Ishikawa (cell line): ENCODE measurements at regions not wholly inside any gene's neighbourhood (a gene's known extent, or its start where the extent isn't known, plus 50 kb on each side); places are given as distances from the start of the nearest gene placed in this dataset.

Experiments used
- EP300 ChIP-seq: IDR thresholded peaks from 2 replicates; pipeline ENCODE4 v1.6.1; 2012; ENCODE audit warnings: borderline replicate concordance
- TAF1 ChIP-seq: IDR thresholded peaks from 2 replicates; pipeline ENCODE4 v1.6.1; 2012; ENCODE audit warnings: low read depth, mild to moderate bottlenecking
- TCF12 ChIP-seq: IDR thresholded peaks from 2 replicates; pipeline ENCODE4 v1.6.1; 2012; ENCODE audit warnings: low read depth
- YY1 ChIP-seq: IDR thresholded peaks from 2 replicates; pipeline ENCODE4 v1.6.1; 2012; ENCODE audit warnings: low read depth

DNA sequence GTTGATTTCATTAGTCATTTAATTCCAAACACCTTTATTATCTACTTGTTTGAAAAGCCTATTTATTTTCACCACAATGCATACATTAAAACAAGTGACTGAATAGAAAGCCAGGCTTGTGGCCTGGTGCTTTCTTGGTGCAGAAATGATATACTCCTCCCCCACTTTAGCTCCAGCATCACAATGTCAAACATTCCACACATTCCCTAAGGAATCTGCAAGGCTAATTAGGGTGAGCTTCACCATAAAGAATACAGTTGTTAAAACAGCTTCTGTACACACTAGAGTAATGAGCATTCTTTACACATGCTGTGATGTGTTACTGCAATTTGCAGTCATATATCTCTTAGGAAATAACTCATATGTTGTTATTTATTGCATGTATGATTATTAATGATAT is 705.7 kb downstream of the CETN3 start:
- TF ChIP-seq TCF12 (no peak), YY1 (no peak), TAF1 (no peak), EP300 (no peak)
